Renal cortical epithelial cell (primary cell): ENCODE measurements at regions not wholly inside any gene's neighbourhood (a gene's known extent, or its start where the extent isn't known, plus 50 kb on each side); places are given as distances from the start of the nearest gene placed in this dataset.

Experiments
- DNase-seq: peaks from one replicate; pipeline ENCODE4 v3.0.0-alpha.2; 2011; ENCODE audit warnings: low read depth

GRCh38 chr3:159763602-159764489 is 224.8 kb upstream of the IL12A start:
- DNase-seq, result peak; percentile 72

GRCh38 chr3:159764490-159765029 is 224.1 kb upstream of the IL12A start:
- DNase-seq, result no peak

DNA sequence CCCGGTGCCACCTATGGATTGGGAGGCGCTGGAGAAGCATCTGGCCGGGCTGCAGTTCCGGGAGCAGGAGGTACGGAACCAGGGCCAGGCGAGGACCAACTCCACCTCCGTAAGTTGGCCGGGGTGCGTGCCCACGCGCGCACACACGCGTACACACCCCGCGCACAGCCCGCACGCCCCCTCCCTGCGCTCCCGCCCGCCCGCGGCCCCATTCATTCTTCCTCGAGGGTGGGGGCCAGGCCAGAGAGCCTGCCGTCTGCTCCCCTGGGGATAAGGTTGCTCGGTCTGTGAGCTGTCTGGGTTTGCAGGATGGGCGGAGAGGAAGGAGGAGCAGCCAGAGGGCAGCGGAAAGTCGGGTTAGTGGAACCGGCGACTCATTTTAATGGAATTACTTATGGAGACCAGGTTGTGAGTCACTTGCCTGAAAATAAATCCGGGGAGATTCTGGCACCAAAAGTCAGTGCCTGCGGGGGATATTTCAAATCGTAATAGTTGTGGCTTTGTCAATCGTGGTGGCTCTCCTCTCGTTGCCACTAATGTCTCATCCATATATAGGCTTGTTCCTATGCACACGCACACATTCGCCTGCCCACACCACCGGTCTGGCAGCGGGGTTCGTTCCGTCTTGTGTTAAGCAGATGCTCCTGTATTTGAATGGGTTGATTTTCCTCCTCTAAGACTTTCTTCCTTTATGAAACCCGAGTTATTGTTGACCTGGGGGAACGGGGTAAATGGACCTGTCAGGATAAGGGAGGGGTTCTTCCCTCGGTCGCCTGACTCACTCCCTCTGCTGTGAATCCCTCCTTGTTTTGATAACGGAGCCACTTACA is 223.4 kb upstream of the IL12A start:
- DNase-seq, result peak; percentile 97

GRCh38 chr3:159765860-159766294 is 222.8 kb upstream of the IL12A start:
- no peak for DNase-seq

DNA sequence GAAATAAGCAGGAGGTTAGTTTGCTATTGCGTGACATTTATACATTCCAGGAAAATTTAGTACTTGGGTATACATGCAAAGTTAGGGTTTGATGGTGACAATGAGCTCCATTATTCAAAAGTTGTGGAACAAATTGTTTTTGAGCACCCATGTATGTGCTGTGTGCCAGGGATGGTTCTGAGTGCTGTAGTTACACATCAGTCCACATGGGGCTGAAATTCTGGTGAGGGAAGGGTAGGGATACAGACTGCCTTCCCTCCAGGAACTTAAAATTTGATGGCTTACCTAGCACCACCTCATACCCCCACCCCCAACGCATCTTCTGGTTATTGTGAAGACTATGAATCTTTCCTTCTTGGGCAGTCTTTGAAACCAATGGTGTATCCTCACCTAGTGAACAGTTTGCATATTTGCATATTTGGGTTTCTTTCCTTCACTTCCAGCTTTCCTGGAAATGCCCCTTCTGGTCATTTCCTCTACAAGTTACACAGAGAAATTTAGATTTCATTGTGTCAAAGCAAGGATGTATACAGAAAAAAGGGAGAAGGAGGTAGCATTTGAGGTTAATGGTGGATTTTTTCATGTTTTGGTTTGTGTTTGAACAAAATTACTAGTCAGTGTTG is 222.0 kb upstream of the IL12A start:
- DNase-seq, result peak; percentile 49

- DNase-seq, result no peak
Measured at GRCh38 chr3:159770998-159771397, 217.6 kb upstream of the IL12A start.

GRCh38 chr3:159771865-159772611 is 216.6 kb upstream of the IL12A start:
- no peak for DNase-seq

DNA sequence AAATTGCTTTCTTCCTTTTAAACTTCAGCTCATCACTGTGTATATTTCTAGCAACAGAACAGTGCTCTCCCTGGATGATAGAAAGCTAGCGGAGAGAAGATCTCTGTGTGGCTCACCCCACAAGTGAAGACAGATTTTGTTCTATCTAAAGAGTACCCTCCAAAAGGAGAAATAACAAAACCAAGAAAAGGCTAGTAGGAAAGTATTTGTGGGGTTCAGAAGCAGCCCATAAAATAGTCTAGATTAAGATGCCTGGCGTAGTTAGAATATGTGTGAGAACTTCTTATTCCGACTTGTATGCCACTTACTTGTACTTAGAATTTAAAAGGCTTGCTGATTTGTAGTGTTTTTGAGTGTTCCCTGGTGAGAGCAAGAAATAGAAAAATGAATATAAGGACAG is 214.9 kb upstream of the IL12A start:
- DNase-seq, result no peak

- DNase-seq, result peak; percentile 87
Measured at GRCh38 chr3:159775372-159775961, 213.2 kb upstream of the IL12A start.

GRCh38 chr3:159776779-159777178 is 211.9 kb upstream of the IL12A start:
- DNase-seq, result no peak

DNA sequence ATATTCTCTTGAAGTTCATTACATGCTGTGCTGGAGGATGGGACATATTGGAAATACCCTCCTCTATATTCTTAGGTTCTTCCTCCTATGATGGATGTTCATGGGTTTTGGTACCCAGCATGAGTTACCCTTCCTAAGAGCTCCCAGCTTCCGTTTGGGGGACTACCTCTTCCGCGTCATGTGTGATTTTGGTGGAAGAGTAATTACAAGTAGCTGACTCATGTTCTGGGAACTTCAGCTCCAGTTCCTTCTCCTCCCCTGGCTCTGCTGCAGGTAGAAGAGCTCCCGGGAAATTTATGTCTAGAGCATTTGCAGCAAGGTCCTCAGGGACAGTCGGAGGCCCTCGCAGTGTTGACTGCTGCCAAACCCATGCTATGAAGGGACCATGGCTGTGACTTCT is 208.8 kb upstream of the IL12A start:
- DNase-seq, result peak; percentile 75

DNA sequence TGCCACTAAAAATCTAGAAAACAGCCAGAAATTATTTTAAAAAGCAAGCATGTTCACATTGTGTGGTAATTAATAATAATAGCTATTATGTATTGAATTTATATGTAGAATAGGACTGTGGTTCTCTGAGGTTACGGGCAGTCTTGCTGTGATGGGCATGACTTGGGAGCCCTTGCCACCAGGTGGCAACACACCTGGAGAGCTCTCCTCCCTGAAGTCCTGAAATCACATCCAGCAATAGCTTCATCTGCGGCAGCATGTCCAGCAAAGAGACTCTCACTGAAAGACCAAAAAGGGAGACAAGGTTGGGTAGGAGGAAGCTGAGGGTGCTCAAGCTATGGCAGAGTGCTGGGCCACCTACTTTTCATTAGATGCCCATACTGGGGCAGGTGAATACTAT is 206.8 kb upstream of the IL12A start:
- no peak for DNase-seq

- DNase-seq, result no peak
Measured at GRCh38 chr3:159782724-159783421, 205.8 kb upstream of the IL12A start.

DNA sequence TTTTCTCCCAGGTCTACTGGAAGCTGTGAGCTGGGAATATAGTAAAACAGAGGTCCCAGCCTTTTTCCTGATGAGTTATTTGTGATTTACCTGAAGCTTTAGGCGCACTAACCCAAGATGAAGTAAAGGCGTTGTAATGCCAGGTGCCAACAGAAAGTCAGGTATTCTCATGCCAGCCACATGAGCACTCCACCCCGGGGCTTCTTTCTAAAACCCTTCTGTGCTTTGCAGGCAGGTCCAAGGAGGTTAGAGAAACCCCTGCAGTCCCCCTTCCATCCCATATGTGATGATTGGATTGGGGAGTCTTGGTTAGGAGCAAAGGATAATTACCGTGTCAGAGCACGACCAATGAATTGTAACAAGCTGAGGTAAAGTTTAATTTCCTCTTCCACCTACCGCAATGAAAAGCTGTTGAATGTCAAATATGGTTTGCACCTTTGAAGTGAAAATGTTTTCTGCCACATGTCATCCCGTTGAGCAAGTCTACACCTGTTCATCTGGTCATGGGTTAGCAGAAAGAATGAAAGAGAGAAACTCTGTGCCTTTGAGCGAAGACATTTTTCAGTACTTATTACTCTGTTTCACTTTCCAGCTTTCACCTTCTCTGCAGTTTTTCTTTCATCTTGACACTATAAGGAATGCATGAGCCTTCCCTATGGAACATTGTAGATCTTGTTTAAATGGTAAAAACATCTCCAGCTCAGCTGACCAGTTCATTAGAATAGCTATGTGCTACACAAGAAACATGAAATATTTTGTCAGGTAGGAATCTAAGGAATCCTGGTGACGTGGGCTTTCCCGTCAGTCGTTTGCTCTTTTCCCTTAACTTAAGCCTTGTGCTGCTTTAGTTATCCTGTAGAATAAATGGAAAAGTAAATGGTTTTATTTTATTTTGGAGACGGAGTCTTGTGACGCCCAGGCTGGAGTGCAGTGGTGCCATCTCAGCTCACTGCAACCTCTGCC is 204.6 kb upstream of the IL12A start:
- DNase-seq, result peak; percentile 86

GRCh38 chr3:159785273-159785708 is 203.3 kb upstream of the IL12A start:
- DNase-seq, result no peak

- DNase-seq, result no peak
Measured at GRCh38 chr3:159786489-159787177, 202.0 kb upstream of the IL12A start.

DNA sequence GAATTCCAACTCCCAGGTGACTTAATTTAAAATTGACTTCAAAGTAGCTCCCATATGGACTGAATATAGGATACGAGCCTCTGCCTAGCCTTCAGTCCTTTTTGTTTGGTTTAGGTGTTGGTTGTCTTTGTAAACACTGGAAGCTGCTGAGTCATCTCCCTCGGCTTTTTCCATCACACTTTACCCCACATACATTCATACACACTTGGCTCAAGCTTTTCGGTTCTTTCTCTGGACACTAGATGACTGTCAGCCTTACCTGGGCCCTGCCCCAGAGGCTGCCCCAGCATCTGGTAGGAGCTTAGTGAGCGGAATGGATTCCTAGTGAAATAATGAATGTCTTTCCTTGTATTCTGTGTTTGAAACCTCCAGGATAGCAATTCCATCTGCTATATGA is 201.5 kb upstream of the IL12A start:
- peak; percentile 90 for DNase-seq

- DNase-seq, result no peak
Measured at GRCh38 chr3:159787794-159788205, 200.8 kb upstream of the IL12A start.
